ENCODE measurements at regions not wholly inside any gene's neighbourhood (a gene's known extent, or its start where the extent isn't known, plus 50 kb on each side); places are given as distances from the start of the nearest gene placed in this dataset.

GRCh38 chr1:84090447-84091245 is 53.4 kb upstream of the PRKACB start:
- peaks cover 3% of the 10 kb centered on the region for H3K4me1 ChIP-seq (ENCODE audit: control insufficient read depth, insufficient read depth, low read length)
- no peak overlapping the region for H3K4me3 ChIP-seq (ENCODE audit: low read length)
- H3K36me3 ChIP-seq (ENCODE audit: control insufficient read depth, insufficient read depth, low read length, severe bottlenecking) = no peaks in the 10 kb centered on the region
- H3K9ac ChIP-seq (ENCODE audit: low read length) = no peak overlapping the region
- peaks cover 3% of the 10 kb centered on the region for H3K9me3 ChIP-seq (ENCODE audit: control insufficient read depth, low read length)
- H3K27me3 ChIP-seq (replicated peaks; ENCODE audit: control insufficient read depth, insufficient read depth, low read length) = no peaks in the 10 kb centered on the region
- no peak for DNase-seq (ENCODE audit: low read depth)

GRCh38 chr1:84089867-84090266 is 54.2 kb upstream of the PRKACB start:
- H3K27me3 ChIP-seq (replicated peaks; ENCODE audit: control insufficient read depth, insufficient read depth, low read length) = no peaks in the 10 kb centered on the region
- H3K4me3 ChIP-seq (ENCODE audit: low read length) = no peak overlapping the region
- no peak overlapping the region for H3K9ac ChIP-seq (ENCODE audit: low read length)
- H3K4me1 ChIP-seq (ENCODE audit: control insufficient read depth, insufficient read depth, low read length) = peaks cover 3% of the 10 kb centered on the region
- no peaks in the 10 kb centered on the region for H3K9me3 ChIP-seq (ENCODE audit: control insufficient read depth, low read length)
- no peaks in the 10 kb centered on the region for H3K36me3 ChIP-seq (ENCODE audit: control insufficient read depth, insufficient read depth, low read length, severe bottlenecking)
- DNase-seq (ENCODE audit: low read depth) = no peak

- peak; percentile 55 for DNase-seq (ENCODE audit: low read depth)
- H3K27me3 ChIP-seq (replicated peaks; ENCODE audit: control insufficient read depth, insufficient read depth, low read length) = no peaks in the 10 kb centered on the region
- no peaks in the 10 kb centered on the region for H3K9me3 ChIP-seq (ENCODE audit: control insufficient read depth, low read length)
- H3K36me3 ChIP-seq (ENCODE audit: control insufficient read depth, insufficient read depth, low read length, severe bottlenecking) = no peaks in the 10 kb centered on the region
- no peak overlapping the region for H3K9ac ChIP-seq (ENCODE audit: low read length)
- no peak overlapping the region for H3K4me3 ChIP-seq (ENCODE audit: low read length)
- peaks cover 3% of the 10 kb centered on the region for H3K4me1 ChIP-seq (ENCODE audit: control insufficient read depth, insufficient read depth, low read length)
Measured at GRCh38 chr1:84089465-84089864, 54.6 kb upstream of the PRKACB start.

- H3K27me3 ChIP-seq (replicated peaks; ENCODE audit: control insufficient read depth, insufficient read depth, low read length) = no peaks in the 10 kb centered on the region
- no peaks in the 10 kb centered on the region for H3K9me3 ChIP-seq (ENCODE audit: control insufficient read depth, low read length)
- DNase-seq (ENCODE audit: low read depth) = no peak
- H3K36me3 ChIP-seq (ENCODE audit: control insufficient read depth, insufficient read depth, low read length, severe bottlenecking) = no peaks in the 10 kb centered on the region
- H3K9ac ChIP-seq (ENCODE audit: low read length) = no peak overlapping the region
- H3K4me3 ChIP-seq (ENCODE audit: low read length) = no peak overlapping the region
- H3K4me1 ChIP-seq (ENCODE audit: control insufficient read depth, insufficient read depth, low read length) = peaks cover 3% of the 10 kb centered on the region
Measured at GRCh38 chr1:84086616-84087015, 57.5 kb upstream of the PRKACB start.

GRCh38 chr1:84086189-84086588 is 57.9 kb upstream of the PRKACB start:
- no peak for DNase-seq (ENCODE audit: low read depth)
- no peak overlapping the region for H3K4me3 ChIP-seq (ENCODE audit: low read length)
- H3K4me1 ChIP-seq (ENCODE audit: control insufficient read depth, insufficient read depth, low read length) = peaks cover 3% of the 10 kb centered on the region
- H3K9me3 ChIP-seq (ENCODE audit: control insufficient read depth, low read length) = no peaks in the 10 kb centered on the region
- no peaks in the 10 kb centered on the region for H3K36me3 ChIP-seq (ENCODE audit: control insufficient read depth, insufficient read depth, low read length, severe bottlenecking)
- no peak overlapping the region for H3K9ac ChIP-seq (ENCODE audit: low read length)
- no peaks in the 10 kb centered on the region for H3K27me3 ChIP-seq (replicated peaks; ENCODE audit: control insufficient read depth, insufficient read depth, low read length)

- Histone ChIP-seq H3K9me3 (ENCODE audit: control insufficient read depth, low read length) (no peaks in the 10 kb centered on the region), H3K9ac (ENCODE audit: low read length) (no peak overlapping the region), H3K27me3 (replicated peaks; ENCODE audit: control insufficient read depth, insufficient read depth, low read length) (no peaks in the 10 kb centered on the region), H3K4me1 (ENCODE audit: control insufficient read depth, insufficient read depth, low read length) (peaks cover 7% of the 10 kb centered on the region), H3K36me3 (ENCODE audit: control insufficient read depth, insufficient read depth, low read length, severe bottlenecking) (no peaks in the 10 kb centered on the region), H3K4me3 (ENCODE audit: low read length) (no peak overlapping the region)
- no peak for DNase-seq (ENCODE audit: low read depth)
Measured at GRCh38 chr1:84083307-84083706, 60.8 kb upstream of the PRKACB start.

- H3K4me3 ChIP-seq (ENCODE audit: low read length) = peak overlapping the region; percentile 89
- no peaks in the 10 kb centered on the region for H3K36me3 ChIP-seq (ENCODE audit: control insufficient read depth, insufficient read depth, low read length, severe bottlenecking)
- no peaks in the 10 kb centered on the region for H3K27me3 ChIP-seq (replicated peaks; ENCODE audit: control insufficient read depth, insufficient read depth, low read length)
- no peaks in the 10 kb centered on the region for H3K9me3 ChIP-seq (ENCODE audit: control insufficient read depth, low read length)
- peaks cover 7% of the 10 kb centered on the region for H3K4me1 ChIP-seq (ENCODE audit: control insufficient read depth, insufficient read depth, low read length)
- peak overlapping the region; percentile 87 for H3K9ac ChIP-seq (ENCODE audit: low read length)
- DNase-seq (ENCODE audit: low read depth) = no peak
Measured at GRCh38 chr1:84078842-84079202, 65.2 kb upstream of the PRKACB start.

- Histone ChIP-seq H3K4me1 (ENCODE audit: control insufficient read depth, insufficient read depth, low read length) (peaks cover 7% of the 10 kb centered on the region), H3K4me3 (ENCODE audit: low read length) (peak overlapping the region; percentile 89), H3K27me3 (replicated peaks; ENCODE audit: control insufficient read depth, insufficient read depth, low read length) (no peaks in the 10 kb centered on the region), H3K36me3 (ENCODE audit: control insufficient read depth, insufficient read depth, low read length, severe bottlenecking) (no peaks in the 10 kb centered on the region), H3K9me3 (ENCODE audit: control insufficient read depth, low read length) (no peaks in the 10 kb centered on the region), H3K9ac (ENCODE audit: low read length) (peak overlapping the region; percentile 87)
- DNase-seq (ENCODE audit: low read depth) = peak; percentile 66
Measured at GRCh38 chr1:84078108-84078841, 65.8 kb upstream of the PRKACB start.

GRCh38 chr1:84077476-84078107 is 66.5 kb upstream of the PRKACB start:
- H3K4me1 ChIP-seq (ENCODE audit: control insufficient read depth, insufficient read depth, low read length) = peaks cover 7% of the 10 kb centered on the region
- no peaks in the 10 kb centered on the region for H3K9me3 ChIP-seq (ENCODE audit: control insufficient read depth, low read length)
- H3K36me3 ChIP-seq (ENCODE audit: control insufficient read depth, insufficient read depth, low read length, severe bottlenecking) = no peaks in the 10 kb centered on the region
- DNase-seq (ENCODE audit: low read depth) = peak; percentile 88
- no peaks in the 10 kb centered on the region for H3K27me3 ChIP-seq (replicated peaks; ENCODE audit: control insufficient read depth, insufficient read depth, low read length)
- peak overlapping the region; percentile 89 for H3K4me3 ChIP-seq (ENCODE audit: low read length)
- peak overlapping the region; percentile 87 for H3K9ac ChIP-seq (ENCODE audit: low read length)

GRCh38 chr1:84073266-84073665 is 70.8 kb upstream of the PRKACB start:
- peaks cover 12% of the 10 kb centered on the region for H3K9me3 ChIP-seq (ENCODE audit: control insufficient read depth, low read length)
- H3K9ac ChIP-seq (ENCODE audit: low read length) = no peak overlapping the region
- DNase-seq (ENCODE audit: low read depth) = peak; percentile 40
- no peaks in the 10 kb centered on the region for H3K4me1 ChIP-seq (ENCODE audit: control insufficient read depth, insufficient read depth, low read length)
- no peak overlapping the region for H3K4me3 ChIP-seq (ENCODE audit: low read length)
- no peaks in the 10 kb centered on the region for H3K27me3 ChIP-seq (replicated peaks; ENCODE audit: control insufficient read depth, insufficient read depth, low read length)
- H3K36me3 ChIP-seq (ENCODE audit: control insufficient read depth, insufficient read depth, low read length, severe bottlenecking) = no peaks in the 10 kb centered on the region

GRCh38 chr1:84069236-84069845 is 70.4 kb upstream of the TTLL7 start:
- no peak for DNase-seq (ENCODE audit: low read depth)
- no peaks in the 10 kb centered on the region for H3K4me1 ChIP-seq (ENCODE audit: control insufficient read depth, insufficient read depth, low read length)
- H3K27me3 ChIP-seq (replicated peaks; ENCODE audit: control insufficient read depth, insufficient read depth, low read length) = no peaks in the 10 kb centered on the region
- no peak overlapping the region for H3K9ac ChIP-seq (ENCODE audit: low read length)
- no peaks in the 10 kb centered on the region for H3K36me3 ChIP-seq (ENCODE audit: control insufficient read depth, insufficient read depth, low read length, severe bottlenecking)
- no peak overlapping the region for H3K4me3 ChIP-seq (ENCODE audit: low read length)
- peaks cover 12% of the 10 kb centered on the region for H3K9me3 ChIP-seq (ENCODE audit: control insufficient read depth, low read length)

All from adipocyte (in vitro differentiated cells).